Calu3 (cell line): ENCODE measurements at regions not wholly inside any gene's neighbourhood (a gene's known extent, or its start where the extent isn't known, plus 50 kb on each side); places are given as distances from the start of the nearest gene placed in this dataset.

Source experiments
- BruUV-seq: library from RNA; stranded (reverse); fragments of 400-500 nt; replicated peaks from 2 replicates; lab custom pipeline; 2021; lab: Mats Ljungman, UMichigan
- CTCF ChIA-PET: fragments of 300-600 bp; sonication (Branson Sonifier 250); formaldehyde crosslinking; loops from one replicate; lab custom pipeline; 2022; ENCODE audit warnings: antibody characterized with exemption; lab: Charles Lee
- DNase-seq: peaks from one replicate; pipeline ENCODE4 v3.0.0; 2022
- H3K27ac Mint-ChIP-seq: one replicate; pipeline ENCODE4 v1.8.0; 2022; ENCODE audit warnings: mixed read lengths; ENCODE audit not compliant: unreplicated experiment
- H3K27me3 Mint-ChIP-seq: one replicate; pipeline ENCODE4 v1.8.0; 2022; ENCODE audit warnings: mixed read lengths; ENCODE audit not compliant: unreplicated experiment
- H3K36me3 Mint-ChIP-seq: one replicate; pipeline ENCODE4 v1.8.0; 2022; ENCODE audit warnings: mild to moderate bottlenecking, moderate library complexity, mixed read lengths; ENCODE audit not compliant: insufficient read depth, unreplicated experiment
- H3K4me1 Mint-ChIP-seq: one replicate; pipeline ENCODE4 v1.8.0; 2022; ENCODE audit warnings: mild to moderate bottlenecking, low read depth, mixed read lengths; ENCODE audit not compliant: unreplicated experiment
- H3K4me3 Mint-ChIP-seq: one replicate; pipeline ENCODE4 v1.8.0; 2022; ENCODE audit warnings: mild to moderate bottlenecking, low read depth, moderate library complexity, mixed read lengths; ENCODE audit not compliant: unreplicated experiment
- H3K9me3 Mint-ChIP-seq: one replicate; pipeline ENCODE4 v1.8.0; 2022; ENCODE audit warnings: low read depth, mixed read lengths; ENCODE audit not compliant: unreplicated experiment
- intact Hi-C: fragments of 100-400 bp; cut with micrococcal nuclease; formaldehyde crosslinking; loops from one replicate; pipeline ENCODE4 v1.10.0; 2022; ENCODE audit not compliant: unreplicated experiment
- TF ChIP-seq, protein P1 (sequence below): fragments of 200-600 bp; IDR thresholded peaks from one replicate; pipeline ENCODE4 v1.8.0; 2022; ENCODE audit warnings: antibody characterized with exemption; ENCODE audit not compliant: unreplicated experiment

DNA sequence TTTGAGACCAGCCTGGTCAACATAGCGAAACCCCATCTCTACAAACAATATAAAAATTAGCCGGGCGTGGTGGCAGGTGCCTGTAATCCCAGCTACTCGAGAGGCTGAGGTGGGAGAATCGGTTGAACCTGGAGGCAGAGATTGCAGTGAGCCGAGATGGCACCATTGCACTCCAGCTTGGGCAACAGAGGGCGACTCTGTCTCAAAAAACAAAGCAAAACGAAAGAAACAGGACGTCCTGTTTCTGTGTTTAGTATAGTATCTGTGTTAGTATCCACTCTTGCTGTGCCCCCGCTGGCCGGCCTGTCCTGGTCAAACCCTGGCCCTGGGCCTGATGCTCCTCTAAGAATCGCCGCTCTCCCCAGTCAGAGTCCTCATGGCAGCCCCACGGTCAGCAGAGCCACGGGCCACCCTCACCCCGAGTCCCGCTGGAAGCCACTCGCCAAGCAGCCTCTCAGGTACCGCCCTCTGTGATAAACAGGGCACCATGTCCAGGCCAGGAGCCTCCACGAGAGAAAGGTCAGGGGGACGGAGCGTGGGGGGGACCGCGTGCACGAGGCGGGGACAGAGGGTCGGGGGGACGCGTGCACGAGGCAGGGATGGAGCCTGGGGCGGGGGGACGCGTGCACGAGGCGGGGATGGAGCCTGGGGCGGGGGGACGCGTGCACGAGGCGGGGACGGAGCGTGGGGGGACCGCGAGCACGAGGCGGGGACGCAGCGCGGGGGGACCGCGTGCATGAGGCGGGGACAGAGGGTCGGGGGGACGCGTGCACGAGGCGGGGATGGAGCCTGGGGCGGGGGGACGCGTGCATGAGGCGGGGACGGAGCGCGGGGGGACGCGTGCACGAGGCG lies 384.5 kb downstream of the SMOC2 start:
- Mint-ChIP-seq H3K27me3 (no peaks in the 10 kb centered on the region), H3K36me3 (no peaks in the 10 kb centered on the region), H3K9me3 (no peaks in the 10 kb centered on the region), H3K4me3 (no peak overlapping the region), H3K27ac (no peak overlapping the region), H3K4me1 (peaks cover 9% of the 10 kb centered on the region)
- BruUV-seq, result no TSS peak
- TF ChIP-seq, protein P1, sequence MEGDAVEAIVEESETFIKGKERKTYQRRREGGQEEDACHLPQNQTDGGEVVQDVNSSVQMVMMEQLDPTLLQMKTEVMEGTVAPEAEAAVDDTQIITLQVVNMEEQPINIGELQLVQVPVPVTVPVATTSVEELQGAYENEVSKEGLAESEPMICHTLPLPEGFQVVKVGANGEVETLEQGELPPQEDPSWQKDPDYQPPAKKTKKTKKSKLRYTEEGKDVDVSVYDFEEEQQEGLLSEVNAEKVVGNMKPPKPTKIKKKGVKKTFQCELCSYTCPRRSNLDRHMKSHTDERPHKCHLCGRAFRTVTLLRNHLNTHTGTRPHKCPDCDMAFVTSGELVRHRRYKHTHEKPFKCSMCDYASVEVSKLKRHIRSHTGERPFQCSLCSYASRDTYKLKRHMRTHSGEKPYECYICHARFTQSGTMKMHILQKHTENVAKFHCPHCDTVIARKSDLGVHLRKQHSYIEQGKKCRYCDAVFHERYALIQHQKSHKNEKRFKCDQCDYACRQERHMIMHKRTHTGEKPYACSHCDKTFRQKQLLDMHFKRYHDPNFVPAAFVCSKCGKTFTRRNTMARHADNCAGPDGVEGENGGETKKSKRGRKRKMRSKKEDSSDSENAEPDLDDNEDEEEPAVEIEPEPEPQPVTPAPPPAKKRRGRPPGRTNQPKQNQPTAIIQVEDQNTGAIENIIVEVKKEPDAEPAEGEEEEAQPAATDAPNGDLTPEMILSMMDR, result no peak
- no peak for DNase-seq
- CTCF ChIA-PET, result no interaction called here
- intact Hi-C loops, result no loop called here

GRCh38 chr6:168823397-168824212 lies 382.6 kb downstream of the SMOC2 start:
- no peak for DNase-seq
- no TSS peak for BruUV-seq
- no peaks in the 10 kb centered on the region for H3K36me3 Mint-ChIP-seq
- H3K4me3 Mint-ChIP-seq, result no peak overlapping the region
- no peaks in the 10 kb centered on the region for H3K27me3 Mint-ChIP-seq
- H3K4me1 Mint-ChIP-seq, result no peaks in the 10 kb centered on the region
- TF ChIP-seq, protein P1, result no peak
- intact Hi-C loops, result no loop called here
- CTCF ChIA-PET, result no interaction called here
- no peaks in the 10 kb centered on the region for H3K9me3 Mint-ChIP-seq
- H3K27ac Mint-ChIP-seq, result no peak overlapping the region

- no peak overlapping the region for H3K4me3 Mint-ChIP-seq
- no TSS peak for BruUV-seq
- no peak for DNase-seq
- no peaks in the 10 kb centered on the region for H3K4me1 Mint-ChIP-seq
- no peaks in the 10 kb centered on the region for H3K36me3 Mint-ChIP-seq
- H3K27me3 Mint-ChIP-seq, result no peaks in the 10 kb centered on the region
- CTCF ChIA-PET, result no interaction called here
- H3K9me3 Mint-ChIP-seq, result no peaks in the 10 kb centered on the region
- TF ChIP-seq, protein P1, result no peak
- no peak overlapping the region for H3K27ac Mint-ChIP-seq
- intact Hi-C loops, result no loop called here
Observed at GRCh38 chr6:168822376-168822775, 381.4 kb downstream of the SMOC2 start.

GRCh38 chr6:168819546-168819945 lies 378.6 kb downstream of the SMOC2 start:
- H3K4me1 Mint-ChIP-seq, result peaks cover 8% of the 10 kb centered on the region
- no peaks in the 10 kb centered on the region for H3K36me3 Mint-ChIP-seq
- CTCF ChIA-PET, result no interaction called here
- H3K9me3 Mint-ChIP-seq, result peaks cover 3% of the 10 kb centered on the region
- no TSS peak for BruUV-seq
- intact Hi-C loops, result loop anchor here (10.0 kb wide), 1 partner anchor 195 kb away; no protein-coding TSS in a partner anchor
- no peak for DNase-seq
- H3K27ac Mint-ChIP-seq, result no peak overlapping the region
- TF ChIP-seq, protein P1, result no peak
- H3K4me3 Mint-ChIP-seq, result no peak overlapping the region
- no peaks in the 10 kb centered on the region for H3K27me3 Mint-ChIP-seq
